Endometrium (tissue), 2 donors: ENCODE measurements at regions not wholly inside any gene's neighbourhood (a gene's known extent, or its start where the extent isn't known, plus 50 kb on each side); places are given as distances from the start of the nearest gene placed in this dataset.

Source experiments
- FAIRE-seq: peaks from 2 replicates; lab custom pipeline; 2012; peaks lifted over from hg19 to GRCh38; lab: Jason Lieb, UNC
- donor health status: control.
- donor health status: control.

DNA sequence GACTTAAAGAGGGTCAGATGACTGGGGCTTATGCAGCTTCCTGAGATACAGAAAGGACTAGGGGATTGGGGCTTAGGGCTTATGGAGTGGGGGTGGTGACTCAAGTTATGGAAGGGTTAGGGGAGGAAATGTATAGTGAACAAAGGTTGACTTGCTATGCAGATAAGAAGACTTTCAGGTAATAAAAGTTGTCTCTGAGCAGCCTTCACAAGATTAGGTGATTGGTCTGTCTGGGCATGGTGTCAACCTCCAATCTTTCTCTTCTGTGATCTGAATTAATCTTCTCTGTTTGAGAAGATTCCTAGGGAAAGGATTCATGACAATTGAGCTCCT, 436.5 kb downstream of the SIPA1L2 start:
- no peak for FAIRE-seq

DNA sequence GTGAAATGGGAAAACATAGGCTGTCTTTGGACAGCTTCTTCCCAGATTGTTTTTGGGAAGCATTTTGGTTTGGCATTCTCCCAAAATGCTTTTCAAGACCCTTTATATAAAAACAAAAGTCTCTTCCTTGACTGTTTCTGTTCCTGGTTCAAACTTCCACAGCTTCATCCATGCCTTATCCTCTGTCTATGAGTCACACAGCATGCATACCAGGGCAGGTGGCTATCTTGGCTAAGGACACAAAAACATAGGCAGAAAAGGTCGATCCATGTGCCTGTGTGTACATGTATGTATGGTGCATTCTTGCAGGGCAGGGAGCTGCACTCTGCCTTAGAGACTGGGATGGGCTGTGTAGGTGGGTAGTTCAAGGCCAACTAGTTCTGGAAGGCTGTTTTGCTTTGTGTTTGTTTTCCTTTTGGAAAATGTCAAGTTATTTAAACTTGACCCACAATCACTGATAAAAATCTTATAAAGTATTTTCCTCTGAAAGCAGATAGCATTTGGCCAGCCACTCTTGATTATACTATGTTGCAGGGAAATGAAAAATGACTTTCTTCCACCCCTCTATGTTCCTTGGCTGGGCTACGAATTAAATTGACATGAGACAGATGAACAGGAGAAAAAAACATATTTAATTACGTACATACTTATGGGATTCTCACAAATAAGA, 437.0 kb downstream of the SIPA1L2 start:
- peak; percentile 81 for FAIRE-seq

DNA sequence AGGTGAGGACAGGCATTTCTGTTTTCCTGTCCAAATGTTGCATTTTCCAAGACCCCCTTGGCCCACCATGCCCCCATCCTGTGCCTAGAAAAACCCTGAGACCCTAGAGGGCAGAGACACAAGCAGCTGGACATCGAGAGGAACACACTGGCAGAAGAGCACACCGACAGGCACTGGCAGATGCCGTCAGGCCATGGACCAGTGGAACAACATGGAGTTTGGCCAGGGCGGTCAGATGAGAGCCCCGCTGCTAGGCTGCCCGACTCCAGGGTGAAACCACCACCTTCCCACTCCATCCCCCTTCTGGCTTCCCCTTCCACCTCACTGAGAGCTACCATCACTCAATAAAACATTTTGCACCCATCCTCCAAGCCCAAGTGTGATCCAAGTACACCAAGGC, 438.4 kb downstream of the SIPA1L2 start:
- no peak for FAIRE-seq

DNA sequence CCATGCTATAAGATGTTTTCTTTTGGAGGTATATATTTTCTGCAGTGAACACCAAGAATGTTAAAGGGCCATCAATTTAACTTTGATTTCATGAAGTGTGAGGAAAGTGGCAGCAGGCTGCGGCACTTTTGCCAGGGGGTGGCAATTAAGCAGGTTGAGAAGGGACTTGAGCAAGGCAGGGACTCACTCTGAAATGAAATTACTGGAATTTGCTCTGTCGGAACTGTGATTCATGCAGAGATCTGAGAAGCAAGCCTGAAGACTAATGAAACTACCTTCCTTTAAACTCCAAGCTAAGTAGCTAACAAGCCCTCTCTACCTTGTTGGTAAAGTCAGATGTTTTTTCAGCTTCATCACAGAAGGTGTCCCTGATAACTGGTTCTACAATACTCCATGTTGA, 441.6 kb downstream of the SIPA1L2 start:
- no peak for FAIRE-seq

DNA sequence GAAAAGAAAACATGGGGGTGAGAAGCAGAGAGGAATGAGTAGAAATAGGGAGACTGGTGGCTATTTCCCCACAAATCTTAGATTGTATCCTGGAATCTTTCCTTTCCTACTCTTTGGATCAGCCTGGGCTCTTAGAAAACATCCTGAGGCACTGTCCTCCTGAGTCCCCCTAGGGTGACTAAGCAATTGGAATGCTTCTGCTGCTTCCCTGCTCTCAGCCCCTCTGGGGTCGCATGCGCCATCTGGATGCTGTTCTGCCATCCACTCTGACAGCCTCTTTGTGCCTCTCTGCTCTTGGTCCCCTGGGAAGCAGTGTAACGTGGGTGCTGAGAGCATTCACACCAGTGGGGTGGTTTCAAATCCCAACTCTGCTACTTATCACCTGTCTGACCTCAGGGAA, 443.0 kb downstream of the SIPA1L2 start:
- FAIRE-seq = no peak

GRCh38 chr1:232184561-232185530, 445.1 kb downstream of the SIPA1L2 start:
- no peak for FAIRE-seq

DNA sequence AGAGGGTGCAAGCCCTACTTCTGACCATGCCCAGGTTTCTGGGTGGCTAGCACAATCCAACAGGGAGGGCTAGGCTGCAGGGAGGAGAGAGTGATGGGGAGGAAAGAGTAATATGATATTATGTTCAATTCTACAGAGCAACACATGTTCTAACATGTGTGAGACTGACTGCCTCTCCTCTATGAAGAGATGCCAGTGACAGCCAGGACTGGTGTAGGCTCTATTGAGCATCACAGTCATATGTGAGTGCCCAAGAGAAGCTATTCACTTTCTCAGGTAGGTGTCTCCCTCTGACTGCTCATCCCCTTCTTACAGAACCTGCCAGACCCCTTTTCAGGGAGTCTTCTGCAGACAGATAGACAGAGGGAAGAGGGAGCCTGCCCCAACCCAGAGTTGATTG, 446.1 kb downstream of the SIPA1L2 start:
- no peak for FAIRE-seq

- no peak for FAIRE-seq
Measured at GRCh38 chr1:232183266-232183800, 446.6 kb downstream of the SIPA1L2 start.

- no peak for FAIRE-seq
Measured at GRCh38 chr1:232182236-232182635, 447.7 kb downstream of the SIPA1L2 start.

- FAIRE-seq = no peak
Measured at GRCh38 chr1:232180779-232181136, 449.2 kb downstream of the SIPA1L2 start.

- no peak for FAIRE-seq
Measured at GRCh38 chr1:232179896-232180778, 449.8 kb downstream of the SIPA1L2 start.

DNA sequence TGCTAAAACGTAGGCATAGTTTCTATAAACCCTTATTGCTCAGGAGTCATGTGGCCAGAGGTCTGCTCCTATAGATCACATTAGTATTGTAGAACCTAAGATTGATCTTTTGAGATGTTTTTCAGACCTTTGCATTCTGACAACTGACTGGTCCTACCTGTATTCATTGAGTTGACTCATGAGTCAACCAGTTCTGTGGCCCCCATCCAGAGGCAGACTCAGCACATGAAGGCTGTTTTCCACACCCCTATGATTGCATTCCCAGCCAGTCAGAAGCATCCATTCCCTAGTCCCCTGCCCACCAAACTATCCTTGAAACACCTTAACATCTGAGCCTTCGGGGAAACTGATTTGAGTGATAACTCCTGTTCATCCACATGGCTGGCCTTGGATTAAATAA, 451.7 kb downstream of the SIPA1L2 start:
- no peak for FAIRE-seq

DNA sequence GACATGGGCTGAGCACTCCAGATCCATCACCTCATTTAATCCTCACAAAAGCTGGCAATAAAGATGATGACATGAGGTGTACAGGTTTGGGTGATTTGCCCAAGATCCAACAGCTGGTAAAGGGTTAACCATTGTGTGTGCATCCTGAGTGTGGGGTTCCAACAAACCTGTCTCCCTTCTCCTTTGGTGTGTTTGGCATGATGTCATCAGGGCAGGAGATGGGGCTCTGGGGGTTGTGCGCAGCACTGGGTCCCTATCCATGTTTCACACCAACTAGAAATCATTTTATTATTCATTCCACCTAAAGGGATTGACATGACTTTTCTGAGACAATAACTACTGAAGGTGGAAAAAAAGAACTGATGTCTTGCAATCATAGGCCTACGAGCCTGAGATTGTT, 452.5 kb downstream of the SIPA1L2 start:
- FAIRE-seq = no peak

DNA sequence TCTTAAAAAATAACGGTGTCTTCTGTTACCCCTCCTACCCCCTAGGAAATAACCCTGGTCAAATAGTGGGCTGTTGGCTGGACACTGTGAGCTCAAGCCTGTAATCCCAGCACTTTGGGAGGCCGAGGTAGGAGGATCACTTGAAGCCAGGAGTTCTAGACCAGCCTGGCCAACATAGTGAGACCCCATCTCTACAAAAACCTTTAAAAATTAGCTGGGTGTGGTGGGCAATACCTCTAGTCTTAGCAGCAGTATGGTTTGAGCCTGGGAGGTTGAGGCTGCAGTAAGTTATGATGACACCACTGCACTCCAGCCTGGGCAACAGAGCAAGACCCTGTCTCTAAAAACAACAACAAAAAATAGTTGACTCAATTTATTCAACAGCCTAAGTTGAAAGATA, 453.7 kb downstream of the SIPA1L2 start:
- FAIRE-seq = no peak

DNA sequence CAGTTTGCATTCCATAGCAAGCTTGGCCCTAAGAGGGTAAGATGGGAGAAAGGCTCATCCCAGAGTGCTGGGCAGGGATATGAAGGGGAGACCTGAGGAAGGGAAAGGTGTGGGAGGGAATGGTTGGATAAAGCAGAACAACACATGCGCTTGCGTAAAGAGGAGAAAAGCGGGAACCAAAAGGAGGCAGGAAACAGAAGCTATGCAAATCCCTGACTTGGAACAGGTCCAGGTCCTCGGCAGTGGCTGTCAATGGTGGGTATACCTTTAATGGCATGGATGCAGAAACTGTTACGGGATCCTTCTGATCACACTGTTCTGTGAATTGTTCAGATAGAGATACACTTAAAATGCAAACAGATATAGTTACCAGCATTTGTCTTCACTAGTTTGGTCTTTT, 455.6 kb downstream of the SIPA1L2 start:
- no peak for FAIRE-seq

DNA sequence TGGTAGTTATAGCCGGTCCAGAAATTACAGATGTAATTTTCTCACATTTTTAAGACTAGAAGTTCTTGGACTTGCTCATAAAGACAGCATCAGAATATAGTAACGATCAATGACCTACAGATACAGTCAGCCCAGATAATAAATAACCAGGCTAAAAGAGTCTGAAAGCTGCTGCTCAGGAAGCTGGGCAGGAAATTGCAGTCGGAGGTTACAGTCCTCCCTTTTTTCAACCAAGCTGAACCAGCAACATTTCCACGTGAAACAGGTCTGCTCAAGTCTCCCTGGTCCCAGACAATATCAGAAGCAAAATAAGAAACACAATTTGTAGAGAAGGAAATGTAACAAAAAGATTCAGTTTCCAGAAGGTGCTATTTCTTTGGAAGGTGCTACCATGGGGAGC, 457.4 kb downstream of the SIPA1L2 start:
- no peak for FAIRE-seq

DNA sequence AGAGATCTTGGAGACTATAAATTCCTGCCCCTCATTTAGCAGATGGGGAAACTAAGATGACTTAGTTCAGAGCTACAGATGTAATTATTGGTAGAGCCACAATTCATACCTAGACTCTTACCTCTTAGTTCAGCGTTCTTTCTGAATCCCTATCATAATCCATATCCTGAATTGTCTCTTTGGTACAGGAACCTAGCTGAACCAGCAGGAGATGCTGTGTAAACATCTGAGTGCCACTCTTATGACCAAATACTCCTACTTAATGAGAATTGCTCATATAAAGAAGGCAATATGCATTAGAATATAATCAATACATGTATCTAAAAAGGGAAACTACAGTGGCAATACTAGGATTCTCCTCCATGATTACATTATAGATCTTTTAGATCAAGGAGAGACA, 459.0 kb downstream of the SIPA1L2 start:
- no peak for FAIRE-seq

DNA sequence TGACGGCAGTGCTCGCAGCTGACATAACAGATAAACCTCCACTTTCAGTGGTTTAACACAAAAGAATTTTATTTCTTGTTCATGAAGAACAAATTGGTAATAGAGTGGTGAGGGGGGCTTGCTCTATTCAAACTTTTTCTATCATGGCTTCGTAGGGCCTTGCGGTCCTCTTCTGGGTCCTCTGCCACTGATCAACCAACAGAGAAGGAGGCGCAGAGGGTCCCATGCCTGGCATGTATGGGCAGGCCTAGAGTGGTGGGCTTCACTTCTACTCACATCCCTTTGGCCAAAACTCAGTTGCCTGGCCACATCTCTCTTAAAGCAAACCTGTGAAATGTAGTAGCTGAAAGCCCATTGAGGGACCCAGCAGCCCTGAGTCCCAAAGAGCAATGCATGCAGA, 460.5 kb downstream of the SIPA1L2 start:
- FAIRE-seq = no peak

DNA sequence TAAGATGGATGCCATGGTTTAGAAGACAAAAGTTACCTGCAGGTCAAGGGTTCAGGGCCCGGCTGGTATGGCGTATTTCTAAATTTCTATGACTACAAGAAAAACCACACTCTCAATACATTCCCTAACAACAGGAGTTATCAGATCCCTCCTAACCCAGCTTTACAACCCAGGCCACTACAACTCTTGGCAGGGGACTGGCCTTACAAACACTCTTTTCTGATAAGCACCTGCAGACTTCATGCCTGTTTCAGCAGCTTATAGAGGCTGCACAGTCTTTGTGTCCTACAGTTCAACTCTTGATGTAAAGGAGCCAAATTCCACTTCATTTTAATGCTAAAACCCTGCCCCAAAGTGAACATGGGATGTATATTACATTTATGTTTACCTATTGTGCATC, 461.4 kb downstream of the SIPA1L2 start:
- no peak for FAIRE-seq

GRCh38 chr1:232166942-232167341, 463.0 kb downstream of the SIPA1L2 start:
- no peak for FAIRE-seq

DNA sequence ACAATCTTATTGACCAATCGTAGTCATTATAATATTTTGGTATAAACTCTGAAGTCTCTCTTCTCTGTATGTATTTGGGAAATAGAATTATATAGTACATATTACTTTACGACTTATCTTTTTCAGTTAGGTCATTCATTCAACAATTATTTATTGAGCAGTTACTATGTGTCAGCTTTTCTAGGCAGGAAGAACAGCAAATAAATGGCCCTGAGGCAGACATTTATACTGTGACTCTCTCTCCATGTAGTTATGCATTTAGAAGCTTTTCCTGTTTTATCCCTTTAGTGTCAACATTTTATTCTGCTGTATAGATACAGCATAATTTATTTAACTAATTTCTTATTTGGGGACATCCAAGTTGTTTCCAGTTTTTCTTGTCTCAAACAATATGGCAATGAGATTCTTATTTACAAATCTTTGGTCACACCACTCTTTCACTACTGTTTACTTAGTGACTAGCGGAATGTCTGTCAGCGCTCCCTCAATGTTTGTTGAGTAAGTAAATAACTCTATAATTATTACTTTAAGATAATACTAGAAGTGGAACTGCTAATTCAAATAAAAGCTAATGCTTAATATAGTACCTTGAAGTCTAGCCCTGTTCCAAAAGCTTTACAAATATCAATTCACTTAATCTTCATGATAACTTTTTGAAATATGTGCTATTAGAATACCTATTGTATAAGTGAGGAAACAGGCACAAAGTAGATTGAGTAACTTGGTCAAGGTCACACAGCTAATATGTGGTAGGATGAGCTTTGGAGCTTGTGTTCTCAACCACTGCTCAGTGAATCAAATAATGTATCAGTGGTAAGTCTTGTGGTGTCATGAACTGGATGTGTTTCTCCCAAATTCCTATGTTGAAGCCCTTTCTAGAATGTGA, 465.6 kb downstream of the SIPA1L2 start:
- no peak for FAIRE-seq
